ENCODE measurements at regions not wholly inside any gene's neighbourhood (a gene's known extent, or its start where the extent isn't known, plus 50 kb on each side); places are given as distances from the start of the nearest gene placed in this dataset.

DNA sequence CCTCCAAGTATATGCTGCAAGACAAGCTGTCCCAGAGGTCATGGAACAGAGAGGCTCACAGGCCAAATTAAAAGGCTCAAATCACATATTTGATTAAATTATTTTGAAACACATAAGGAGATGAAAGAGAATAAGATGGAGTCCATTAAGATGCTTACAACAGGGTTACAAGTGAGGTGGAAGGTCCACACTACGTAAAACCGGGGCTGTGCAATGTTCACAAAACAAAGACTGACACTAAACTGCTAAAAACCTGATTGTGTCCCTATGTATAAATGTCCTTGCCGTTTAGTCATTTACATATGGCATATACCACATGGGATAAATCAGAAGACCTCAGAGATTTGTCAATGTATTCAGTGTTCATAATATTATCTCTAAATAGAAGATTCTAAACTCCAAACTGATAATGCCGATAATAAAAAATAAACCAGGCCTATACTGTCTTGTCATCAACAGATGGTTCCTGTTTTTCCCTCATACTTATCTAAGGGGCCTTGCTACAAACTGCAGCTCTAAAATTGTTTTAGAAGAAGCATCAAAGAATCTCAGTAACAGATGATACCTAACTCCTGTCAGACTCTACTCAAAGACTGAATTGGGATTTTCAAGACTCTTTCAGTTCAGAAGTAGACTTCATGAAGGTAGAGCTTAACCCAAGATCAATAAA is 51.8 kb upstream of the RIPOR2 start:
- no peak for DNase-seq

DNA sequence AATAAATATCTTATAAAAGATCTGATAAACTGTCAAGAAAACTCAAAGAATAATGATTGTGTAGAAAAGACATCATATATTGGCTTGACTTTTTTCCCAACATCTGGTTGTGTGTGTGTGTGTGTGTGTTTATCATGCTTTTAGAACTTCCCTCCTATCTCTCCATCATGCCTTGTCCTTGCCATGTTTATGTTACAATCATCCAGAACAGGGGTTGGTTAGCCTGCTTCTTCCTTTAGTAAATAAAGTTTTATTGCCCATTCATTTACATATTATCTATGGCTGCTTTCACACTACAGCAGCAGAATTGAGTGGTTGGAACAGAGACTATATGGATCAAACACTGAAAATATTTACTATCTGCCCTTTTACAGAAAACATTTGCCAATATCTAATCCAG is 52.8 kb upstream of the RIPOR2 start:
- DNase-seq = no peak

GRCh38 chr6:24990236-24990845 is 54.6 kb upstream of the RIPOR2 start:
- no peak for DNase-seq

- DNase-seq = no peak
Measured at GRCh38 chr6:24990944-24991809, 55.4 kb upstream of the RIPOR2 start.

DNA sequence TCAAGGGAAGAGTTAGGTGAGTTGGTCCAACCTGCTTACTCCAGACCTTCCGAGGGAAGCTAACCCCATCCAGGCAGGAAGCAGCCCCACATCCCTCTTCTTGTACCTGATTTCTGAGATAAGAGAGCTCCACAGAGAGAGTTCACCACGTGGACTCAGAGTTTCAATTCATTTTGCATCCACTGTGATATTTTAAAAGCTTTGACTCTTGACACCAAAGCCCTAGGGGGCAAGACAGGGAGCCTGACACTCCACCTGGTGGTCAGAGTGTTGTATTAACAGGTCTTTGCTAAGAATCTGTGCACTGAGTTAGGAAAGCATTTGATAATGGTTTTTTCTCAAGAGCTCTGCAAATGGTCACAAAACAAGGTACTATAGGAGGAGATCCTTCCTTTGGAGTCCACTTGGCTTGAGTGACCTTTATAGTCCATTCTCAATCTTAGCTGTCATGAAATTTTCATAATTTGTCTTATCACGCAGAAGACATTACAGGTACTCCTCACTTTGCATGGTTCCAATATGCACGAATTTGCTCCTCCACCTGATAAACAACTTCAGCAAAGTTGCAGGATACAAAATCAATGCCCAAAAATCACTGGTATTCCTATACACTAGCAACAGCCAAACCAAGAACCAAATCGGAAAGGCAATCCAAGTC is 56.2 kb upstream of the RIPOR2 start:
- DNase-seq = no peak

- no peak for DNase-seq
Measured at GRCh38 chr6:24994812-24995211, 59.1 kb upstream of the RIPOR2 start.

- no peak for DNase-seq
Measured at GRCh38 chr6:24995270-24995669, 59.5 kb upstream of the RIPOR2 start.

GRCh38 chr6:24996269-24996836 is 60.6 kb upstream of the RIPOR2 start:
- DNase-seq = no peak

GRCh38 chr6:24997231-24997630 is 61.5 kb upstream of the RIPOR2 start:
- DNase-seq = no peak

- no peak for DNase-seq
Measured at GRCh38 chr6:24997905-24998304, 62.1 kb upstream of the RIPOR2 start.

DNA sequence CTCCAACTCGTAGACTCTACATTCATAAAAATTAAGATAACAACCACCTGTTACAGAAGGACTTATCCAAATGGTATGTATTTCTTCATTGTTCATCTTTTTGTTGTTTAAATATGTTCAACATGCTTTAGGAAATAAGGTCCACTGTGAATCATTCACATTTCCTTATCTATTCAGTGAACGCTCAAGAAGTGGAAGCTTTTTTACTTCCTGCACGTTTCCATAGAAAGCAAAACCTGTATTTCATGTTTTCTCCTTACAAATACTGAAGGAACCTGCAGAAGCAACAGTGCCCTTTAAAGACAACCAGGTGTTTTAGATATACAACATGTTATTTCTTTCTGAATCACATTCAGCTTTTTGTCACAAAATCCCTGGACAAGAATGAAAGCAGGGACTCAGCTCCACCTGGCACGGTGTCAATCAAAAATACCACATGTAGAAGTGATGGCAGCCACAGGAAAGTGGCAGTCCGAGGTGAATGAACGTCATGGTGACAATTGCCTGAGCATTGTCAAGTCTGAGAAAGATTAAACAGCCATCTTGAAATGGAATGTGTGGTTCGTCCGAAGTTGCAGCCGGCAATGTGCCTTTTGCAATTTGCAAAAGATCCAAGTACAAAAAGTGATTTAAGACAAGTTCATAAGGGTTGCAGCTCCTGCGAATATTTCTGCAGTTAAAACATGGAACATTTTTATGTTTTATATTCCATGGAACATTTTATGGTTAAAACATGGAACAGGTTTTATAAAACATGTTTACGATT is 66.7 kb upstream of the RIPOR2 start:
- no peak for DNase-seq

DNA sequence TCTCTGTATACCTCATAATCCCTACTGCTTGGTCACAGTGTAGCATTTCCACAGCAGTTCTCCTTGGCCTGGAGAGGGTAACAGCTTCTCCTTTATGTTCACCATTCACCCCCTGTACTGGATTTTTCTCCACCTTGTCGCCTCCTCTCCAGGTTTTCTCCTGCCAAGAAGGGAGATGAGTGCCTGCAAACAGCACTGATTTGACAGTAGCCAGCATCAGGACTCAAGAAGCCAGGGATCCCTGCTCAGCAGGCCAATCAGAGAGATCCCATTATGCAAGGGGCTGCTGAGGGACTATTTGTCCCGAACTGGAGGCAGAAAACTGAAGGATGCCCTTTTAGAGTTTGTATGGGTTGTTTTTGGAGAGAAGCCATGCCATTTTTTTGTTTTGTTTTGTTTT is 68.6 kb upstream of the RIPOR2 start:
- no peak for DNase-seq

GRCh38 chr6:25005010-25005409 is 69.2 kb upstream of the RIPOR2 start:
- no peak for DNase-seq

GRCh38 chr6:25006075-25006474 is 70.3 kb upstream of the RIPOR2 start:
- no peak for DNase-seq

DNA sequence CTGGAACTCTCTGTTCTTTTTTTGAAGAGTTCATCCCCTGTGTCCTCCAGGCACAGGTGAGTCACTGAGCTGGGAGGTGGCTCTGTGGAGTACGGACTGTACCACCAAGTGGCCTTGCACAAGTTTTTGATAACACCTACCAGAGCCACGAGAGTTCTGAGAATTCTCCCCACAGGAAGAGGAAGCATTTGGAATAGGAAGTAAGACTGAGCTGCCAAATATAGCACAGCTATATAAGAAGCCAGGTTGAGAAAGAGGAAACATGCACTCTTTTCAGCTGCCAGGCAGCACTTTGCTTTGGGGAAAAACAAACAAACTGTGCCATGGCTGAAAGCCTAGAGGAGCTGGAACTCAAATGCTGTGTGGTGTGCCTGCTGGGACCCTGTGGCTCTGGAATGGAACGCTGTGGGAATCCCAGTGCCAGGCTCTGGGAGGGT is 70.8 kb upstream of the RIPOR2 start:
- no peak for DNase-seq

- DNase-seq = no peak
Measured at GRCh38 chr6:25007269-25007699, 71.5 kb upstream of the RIPOR2 start.

DNA sequence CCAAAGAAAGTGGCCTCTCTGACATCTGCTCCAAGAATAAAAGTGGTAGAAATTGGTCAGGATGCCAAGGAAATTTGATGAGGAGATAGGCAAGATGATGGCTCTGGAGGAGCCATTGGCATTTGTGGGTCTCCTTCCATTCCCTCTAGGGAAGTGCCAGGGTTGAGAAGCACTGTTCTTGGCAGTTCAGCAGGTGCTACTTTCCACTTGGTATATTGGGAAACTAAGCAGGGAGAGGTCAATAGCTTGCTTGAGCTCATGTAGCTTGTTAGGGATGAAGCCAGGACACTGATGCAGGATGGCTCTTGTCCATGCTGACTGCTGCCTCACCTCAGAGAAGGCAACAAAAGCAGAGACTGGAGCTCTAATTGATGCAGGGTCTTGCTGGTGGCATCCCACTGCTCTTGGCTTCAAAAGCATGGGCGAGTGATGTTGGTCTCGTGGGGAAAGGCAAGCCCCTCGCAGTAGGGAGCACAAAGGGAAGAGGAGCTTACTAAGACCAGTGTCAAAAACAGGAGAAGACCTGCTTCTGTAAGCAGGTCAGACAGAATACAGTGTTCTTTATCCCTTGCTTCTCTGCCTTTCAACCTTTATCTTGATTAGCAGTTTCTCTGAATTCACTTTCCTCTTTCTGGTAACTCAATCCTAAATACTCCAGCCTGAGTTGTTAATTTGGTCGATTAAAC is 73.1 kb upstream of the RIPOR2 start:
- DNase-seq = no peak

- no peak for DNase-seq
Measured at GRCh38 chr6:25009393-25009710, 73.6 kb upstream of the RIPOR2 start.

DNA sequence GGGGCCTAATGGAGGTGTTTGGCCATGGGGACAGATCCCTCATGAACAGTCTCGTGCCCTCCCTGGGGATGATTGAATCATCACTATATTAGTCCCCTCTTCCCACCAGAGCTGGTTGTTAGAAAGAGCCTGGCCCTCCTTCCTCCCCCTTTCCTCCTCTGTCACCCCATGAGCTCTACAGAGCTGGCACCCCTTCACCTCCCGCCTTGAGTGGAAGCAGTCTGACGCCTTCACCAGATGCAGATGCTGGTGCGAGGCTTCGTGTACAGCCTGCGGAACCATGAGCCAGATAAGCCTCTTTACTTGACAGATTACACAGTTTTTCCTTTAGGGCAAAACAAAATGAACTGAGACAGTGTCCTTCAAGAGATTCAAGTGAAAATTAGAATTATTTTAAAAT is 74.4 kb upstream of the RIPOR2 start:
- DNase-seq = no peak

- no peak for DNase-seq
Measured at GRCh38 chr6:25010902-25011625, 75.3 kb upstream of the RIPOR2 start.

DNA sequence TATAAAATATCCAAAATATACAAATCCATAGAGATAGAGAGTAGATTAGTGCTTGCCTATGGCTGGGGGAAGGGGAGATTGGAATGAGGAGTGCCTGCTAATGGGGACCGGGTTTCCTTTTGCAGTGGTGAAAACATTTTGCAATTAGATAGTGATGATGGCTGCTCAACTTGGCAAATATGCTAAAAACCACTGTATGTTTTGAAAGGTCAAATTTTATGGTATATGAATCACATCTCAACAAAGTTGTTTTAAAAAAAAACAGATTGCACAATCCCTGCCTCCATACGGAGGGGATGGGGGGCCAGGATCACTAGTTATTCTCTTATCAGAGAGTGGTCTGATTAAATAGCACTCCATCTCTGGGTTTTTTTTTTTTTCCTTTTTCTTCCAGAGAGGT is 76.9 kb upstream of the RIPOR2 start:
- DNase-seq = peak; percentile 31
